Dedifferentiated amniotic fluid mesenchymal stem cell (primary cell): ENCODE measurements at regions not wholly inside any gene's neighbourhood (a gene's known extent, or its start where the extent isn't known, plus 50 kb on each side); places are given as distances from the start of the nearest gene placed in this dataset.

Experiments
- DNase-seq: peaks from one replicate; pipeline ENCODE4 v3.0.0-alpha.2; 2016; ENCODE audit errors: extremely low spot score

DNA sequence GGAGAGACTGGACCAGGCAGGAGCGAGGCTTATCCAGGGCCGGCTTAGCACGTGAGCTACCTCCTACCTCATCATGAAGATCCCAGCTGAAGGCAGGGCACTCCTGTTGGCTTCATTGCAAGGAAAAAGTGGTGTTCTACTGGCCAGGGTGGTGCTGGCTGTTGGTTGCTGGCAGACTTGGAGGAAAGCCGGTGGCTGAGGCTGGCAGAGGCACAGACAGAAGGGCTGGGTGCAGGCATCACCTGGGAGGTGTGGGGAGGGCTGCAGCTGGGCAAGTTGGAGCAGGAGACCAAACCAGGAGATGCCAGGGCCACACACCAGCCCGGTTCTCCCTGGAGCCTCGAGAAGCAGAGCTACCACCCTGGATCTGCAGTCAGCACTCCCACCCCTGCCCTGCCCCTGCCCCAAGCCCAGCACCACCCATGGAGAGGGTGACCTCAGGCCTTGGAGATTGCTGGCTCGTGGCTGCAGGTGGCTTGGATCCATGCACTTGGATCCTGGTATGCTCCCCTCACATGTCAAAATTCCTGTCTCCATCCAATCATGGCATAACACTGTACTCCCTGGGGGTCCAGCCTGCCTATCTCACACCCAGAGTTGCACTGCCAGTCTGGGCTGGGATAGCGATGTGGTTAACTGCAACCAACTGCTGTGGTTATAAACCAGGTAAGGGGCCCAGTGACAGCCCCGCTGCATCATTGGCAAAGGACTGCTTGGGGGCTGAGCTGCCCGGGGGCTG, 49.7 kb downstream of the GLI2 start:
- DNase-seq: no peak

DNA sequence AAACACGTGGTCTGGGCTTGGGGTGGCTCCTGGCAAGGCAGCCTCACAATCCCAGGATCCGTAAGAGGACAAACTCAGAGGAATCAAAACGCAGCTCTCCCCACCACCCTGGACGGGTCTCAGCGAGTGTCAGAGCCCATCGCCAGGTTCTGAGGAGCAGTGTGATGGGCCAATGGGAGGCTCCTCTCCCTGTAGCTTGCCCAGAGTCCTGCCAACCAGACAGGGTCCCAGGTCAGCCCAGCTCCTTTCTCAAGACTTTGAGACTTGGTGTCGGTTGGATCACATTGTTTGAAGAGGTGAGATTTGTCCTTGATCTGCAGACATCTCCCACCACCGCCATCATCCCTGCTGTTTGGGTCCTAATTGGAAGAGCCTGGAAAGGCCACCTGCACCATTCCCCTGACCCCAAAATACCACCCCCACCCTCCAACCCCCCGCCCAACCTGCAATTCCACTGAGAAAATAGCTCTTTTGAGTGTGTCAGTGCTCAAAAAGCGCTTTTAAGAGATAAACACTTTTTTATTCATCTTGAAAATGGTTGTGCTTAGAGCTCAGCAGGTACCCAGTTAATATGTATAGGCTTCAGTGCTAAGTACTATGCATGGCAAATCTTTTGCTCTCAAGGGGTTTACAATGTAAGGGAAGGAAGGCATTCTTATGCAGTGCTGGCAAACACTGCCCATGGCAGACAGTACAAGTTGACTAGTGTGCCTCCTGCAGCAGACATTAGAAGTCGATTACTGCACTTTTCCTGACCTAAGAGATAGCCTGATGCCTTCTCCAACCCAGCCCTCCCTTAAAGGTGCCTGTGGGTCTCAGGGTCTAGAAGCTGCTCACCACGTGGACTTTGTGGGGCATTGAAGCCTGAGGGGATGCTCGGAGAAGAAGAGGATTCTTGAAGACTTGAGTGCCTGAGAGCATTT, 50.6 kb downstream of the GLI2 start:
- DNase-seq: no peak

DNA sequence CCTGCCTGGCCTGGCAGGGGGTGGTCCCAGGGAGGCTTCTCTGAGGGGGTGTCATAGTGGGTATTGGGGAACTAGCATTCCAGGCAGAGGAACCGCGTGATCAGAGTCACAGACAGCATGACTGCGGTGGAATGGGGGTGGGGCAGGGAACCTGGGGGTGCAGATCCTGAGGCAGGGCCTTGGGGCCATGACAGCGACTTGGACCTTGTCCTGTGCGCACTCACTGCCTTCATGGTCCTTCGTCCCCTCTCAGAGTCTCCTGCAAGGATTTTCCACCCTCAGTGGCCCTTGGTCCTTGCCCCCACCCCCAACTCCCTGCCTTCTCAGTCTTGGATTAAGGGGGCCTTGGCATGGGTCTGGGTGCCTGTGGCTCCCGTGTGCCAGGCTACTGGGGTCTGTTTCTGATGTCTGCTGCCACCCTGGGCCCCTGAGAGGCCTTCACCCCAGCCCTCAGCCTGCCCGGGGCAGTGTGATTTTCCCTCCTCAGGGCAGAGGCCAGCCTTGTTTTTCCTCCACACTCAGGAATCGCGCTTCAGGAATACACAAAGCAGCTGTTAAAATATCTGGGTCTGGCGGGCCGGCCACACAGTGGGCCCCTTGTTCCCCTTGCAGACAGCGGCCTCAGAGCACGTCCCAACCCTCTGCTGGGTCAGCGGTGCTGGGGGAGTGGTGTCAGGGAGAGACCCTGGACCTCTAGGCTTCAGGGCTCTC, 51.6 kb downstream of the GLI2 start:
- DNase-seq: no peak

DNA sequence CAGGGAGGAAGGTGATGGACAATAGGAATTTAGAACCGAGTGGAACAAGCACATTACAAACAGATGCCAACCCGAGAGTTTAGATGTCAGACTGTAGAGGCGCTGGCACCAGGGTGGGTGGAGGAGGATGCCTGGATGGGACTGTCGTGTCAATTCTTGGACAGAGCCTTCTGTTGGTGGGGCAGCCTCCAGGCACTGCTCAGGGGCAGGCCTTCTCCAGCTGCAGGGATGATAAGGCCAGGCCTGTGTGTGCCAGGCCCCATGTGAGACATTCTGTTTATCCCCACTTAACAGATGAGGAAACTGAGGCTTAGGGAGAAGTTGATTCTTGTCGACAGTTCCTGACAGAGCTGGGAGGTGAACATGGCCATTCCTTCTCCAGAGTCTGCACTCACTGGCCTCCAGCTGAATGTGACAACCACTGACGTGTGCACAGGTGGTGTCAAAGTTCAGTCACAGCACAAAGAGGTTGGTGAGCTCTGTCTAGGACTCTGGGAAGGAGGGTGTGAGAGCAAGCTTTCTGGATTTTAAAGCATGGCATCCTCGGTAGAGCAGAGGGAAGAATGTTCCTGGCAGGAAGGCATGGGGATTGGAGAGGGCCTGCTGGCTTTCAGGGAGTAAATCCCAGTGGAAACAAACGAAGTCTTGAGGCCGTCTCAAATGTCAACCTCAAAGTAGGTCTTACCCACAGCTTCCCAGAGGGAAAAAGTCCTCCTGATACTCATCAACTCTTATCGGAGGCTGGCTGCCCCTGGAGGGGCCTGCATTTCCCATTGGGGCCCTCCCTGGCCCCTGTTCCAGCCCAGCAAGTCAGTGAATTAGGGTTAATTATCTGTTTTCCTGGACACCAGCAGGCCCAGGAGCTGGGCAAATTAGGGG, 52.4 kb downstream of the GLI2 start:
- DNase-seq: no peak

DNA sequence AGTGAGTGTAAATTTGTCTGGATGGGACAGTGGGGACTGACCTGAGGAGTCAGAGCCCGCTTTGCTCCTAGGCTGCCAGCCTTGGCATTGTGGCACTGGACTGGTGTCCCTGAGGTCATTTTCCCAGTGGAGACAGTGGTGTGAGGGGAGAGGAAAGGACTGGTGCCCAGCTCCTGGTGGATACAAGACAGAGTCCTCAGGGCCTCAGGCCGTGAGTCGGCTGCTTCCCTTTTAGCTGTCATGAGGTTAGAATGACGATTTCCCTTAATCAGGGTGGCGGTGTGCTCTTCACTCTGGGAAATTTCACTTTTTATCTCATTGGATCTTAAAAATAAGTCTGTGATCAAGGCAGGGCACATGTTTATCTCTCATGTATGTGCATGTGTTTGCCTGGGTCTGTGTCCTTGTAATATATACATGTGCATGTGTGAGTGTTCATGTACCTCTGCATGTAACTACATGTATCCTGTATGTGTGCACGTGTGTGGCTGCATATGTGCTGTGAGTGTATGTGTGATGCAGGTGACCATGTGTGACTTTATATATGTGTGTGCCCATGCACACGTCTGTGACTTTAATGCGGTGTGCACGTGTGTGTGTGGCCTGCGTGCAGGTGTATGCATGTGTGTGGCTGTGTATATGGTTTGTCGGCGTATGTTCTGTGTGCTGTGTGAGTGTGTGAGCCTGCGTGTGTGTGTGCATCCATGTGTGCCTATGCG, 55.7 kb downstream of the GLI2 start:
- DNase-seq: no peak

DNA sequence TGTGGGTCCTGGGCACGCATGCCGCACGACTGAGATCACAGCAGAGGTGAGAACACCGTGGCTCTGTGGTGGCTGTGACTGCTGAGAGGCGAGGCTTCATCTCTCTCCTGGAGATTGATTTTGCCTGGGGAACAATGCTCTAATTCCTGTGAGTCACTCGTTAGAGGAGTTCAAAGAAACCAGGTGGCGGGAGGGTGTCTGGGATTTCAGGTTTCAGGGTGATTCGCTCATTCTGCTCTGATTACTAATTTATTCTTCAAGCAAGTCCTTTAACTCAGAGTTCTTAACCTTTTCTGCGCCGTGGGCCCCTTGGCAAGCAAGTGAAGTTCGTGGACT, 56.3 kb downstream of the GLI2 start:
- DNase-seq: no peak

DNA sequence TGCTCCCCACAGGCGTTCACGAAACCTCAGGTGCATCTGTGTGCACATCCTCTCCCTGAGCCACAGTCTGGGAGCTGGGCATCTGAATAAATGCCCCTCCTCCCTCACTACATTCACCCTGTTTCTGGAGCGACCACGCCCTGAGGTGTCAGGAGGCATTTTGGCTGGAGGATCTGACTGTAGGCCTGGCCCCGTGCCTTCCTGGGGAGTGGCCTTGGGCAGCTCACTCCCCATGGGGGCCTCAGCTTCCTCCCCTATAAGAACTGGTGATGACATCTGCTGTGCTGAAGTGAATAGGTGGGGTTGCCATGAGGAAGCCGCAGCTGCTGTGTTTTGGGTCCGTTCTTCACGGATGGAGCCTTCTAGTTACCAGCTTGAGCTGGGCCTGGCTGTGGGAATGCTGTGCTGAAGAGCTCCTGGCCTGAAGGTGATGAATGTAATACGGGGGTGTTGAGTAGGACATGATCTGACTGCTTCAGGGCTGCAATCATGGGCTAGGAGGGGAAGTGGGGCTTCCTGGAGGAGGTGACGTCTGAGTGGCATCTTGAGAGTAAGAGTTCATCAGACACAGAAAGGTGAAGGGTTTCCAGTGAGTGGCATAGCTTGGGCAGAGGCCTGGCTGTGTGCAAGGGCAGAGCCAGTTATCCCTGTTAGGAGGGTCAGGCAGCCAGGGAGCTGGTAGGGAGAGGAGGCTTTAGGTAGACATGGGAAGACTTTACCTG, 58.2 kb downstream of the GLI2 start:
- DNase-seq: no peak

DNA sequence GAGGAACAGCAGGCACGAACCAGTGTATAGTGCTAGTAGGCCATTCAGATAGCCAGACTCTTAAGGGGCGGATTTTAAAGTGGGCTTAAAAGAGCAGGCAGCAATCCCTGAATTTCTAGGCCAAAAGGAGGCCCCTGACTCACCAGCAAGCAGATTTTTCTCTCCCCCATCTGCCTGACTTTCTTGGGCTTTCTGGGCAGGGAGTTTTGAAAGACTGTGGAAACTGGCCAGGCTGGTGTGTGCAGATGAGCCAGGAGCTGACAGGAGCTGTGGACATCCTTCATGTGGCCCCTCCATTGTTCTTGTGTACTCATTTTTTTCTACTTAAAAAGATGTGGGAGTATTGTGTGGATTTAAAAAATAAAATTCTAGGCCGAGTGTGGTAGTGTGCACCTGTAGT, 59.0 kb downstream of the GLI2 start:
- no peak for DNase-seq

DNA sequence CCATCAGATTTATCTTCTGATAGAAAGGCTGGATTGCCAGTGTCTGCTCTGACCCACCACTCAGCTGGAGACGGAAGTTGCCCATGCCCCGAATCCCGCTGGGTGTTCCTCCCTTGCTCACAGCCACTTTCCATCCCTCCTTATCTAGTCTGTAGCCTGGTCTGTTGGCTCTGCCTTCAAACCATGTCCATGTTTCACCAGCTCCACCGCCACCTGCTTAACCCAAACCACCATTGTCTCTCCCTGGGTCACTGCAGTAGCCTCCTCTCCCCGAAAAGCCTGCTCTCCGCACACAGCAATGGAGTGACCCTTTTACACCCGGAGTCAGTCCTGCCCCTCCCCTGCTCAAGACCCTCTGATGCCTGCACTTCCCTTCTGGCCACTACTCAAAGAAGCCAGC, 60.4 kb downstream of the GLI2 start:
- no peak for DNase-seq

DNA sequence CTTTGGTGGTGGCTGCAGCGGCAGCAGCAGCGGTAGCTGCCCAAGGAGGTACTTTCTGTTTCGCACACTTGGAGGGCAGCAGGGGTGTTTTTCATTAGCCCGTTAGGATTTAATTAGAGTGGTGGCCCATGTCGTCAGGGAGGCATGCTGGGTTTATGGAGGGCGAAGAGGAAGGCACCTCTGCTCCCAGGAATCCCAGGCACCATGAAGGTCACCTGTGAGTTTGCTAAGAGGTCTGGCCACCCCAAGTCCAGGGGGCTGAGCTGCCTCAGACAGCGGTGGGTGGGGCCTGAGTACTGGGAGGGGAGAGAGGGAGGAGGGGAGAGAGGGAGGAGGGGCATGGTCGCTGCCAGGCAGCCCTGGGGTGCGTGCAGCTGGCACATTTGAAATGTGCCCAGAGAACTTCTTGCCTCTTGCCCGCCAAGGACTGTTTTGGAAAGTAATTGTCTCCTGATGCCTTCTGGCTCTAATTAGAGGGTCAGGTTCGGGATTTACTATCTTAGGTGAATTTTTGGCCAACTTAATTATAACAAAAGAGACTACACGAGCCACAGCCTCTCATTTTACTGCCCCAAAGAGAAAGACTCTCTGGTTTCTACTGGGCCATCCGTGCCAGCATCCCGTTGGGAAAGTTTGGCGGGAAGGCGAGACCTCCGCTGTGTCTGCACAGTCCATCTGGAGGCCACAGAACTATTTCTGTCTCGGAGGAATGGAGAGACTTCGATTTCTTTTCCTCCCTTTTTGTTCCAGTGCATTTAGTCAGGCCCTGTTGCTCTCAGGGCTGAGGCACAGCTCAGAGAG, 62.0 kb downstream of the GLI2 start:
- no peak for DNase-seq

DNA sequence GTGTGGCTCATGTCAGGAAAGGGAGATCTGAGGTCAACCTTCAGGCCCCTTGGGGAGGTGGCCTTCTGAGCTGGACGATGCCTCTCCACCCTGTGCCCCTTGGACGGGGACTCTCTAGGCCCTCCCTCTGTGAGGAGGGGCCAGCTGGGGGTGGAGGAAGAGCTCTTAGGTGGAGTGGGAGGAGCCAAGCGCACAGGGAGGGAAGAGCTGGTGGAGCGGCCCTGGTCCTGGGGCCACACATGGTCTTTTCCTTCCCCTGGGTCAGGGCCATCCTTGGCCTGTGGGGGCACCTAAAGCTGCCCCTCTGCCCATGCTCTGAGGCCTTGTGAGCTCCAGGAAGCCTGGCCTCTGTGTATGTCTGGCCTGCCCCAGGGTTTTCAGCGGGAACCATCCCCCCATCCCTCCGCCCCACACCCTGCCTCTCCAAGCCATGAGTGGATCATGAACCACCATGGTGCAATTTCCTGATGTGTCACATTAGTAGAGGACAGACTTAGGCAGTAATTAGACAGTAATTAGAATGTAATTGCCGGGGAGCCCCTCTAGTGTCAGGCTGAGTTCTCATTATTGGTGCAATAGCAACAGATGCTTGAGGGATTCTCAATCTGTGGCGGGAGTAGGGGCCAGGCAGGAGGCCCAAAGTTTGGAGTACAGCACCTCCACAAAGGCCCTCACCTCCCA, 63.0 kb downstream of the GLI2 start:
- DNase-seq: no peak

DNA sequence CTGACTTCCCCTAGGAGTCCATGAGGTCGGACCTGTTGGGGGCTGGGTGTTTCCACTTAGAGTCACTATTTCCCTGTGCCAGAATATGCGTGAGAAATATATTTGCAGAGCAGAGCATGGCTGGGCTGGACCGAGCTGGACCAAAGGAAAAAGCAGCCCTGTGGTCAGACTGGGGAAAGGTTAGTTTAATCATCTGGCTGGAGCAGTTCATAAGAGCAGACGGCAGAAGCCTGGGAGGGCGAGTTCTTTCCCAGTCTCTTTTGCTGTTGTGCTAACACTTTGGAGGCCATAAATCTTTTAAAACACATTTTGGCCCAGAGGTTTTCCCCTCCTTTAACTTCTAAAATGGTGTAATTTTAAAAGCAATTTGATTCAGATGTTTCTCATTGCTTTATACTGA, 66.5 kb downstream of the GLI2 start:
- DNase-seq: no peak

DNA sequence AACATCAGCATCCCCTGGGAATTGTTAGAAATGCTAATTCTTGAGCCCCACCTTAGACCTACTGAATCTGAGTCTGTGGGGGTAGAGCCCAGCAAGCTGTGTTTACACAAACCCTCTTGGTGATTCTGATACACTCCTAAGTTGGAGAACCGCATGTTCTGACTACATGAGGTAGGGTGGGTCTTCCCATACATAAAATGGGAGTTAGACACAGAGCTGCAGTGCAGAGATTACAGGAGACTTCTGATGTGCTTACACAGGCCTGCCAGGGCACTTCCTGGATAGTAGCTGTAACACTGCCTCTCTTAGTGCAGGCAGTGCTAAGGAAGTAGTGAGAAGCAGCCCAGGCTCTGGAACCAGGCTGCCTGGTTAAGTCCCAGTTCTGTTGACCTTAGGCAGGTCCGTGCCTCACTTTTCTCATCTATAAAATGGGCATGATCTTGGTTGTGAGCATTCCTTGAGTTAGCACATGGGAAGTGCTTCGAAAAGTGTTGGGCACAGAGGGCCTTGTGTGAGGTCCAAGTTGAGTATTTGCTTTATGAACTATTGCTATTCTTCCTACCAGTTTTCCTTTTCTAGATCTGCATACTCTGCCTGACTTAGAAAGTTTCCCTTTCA, 67.3 kb downstream of the GLI2 start:
- DNase-seq: no peak

DNA sequence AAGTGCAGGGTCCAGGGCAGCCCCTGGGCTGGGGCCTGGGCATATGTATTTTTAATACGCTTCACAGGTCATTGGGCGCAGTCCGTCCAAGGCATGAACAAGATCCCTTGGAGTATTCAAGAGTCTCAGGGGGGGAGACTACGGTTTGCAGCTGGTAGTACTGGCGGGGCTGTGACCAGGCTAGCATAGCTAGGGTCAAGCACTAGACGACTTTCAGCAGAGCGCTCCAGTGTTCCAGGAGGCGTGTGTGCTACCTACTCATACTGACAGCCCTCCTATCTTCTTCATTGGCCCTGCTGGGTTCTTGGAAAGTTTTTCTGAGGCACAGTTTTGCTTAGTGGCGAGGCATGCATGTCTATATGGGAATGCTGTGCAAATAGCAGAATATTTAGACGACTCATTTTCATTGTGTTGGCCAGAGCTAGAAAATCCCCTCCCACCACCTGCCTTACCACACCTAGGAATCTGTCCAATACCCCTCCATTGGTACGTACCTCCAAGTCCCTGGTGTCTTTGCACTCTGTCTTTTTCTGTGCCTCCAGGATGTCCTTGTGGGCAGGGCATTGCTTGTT, 68.2 kb downstream of the GLI2 start:
- no peak for DNase-seq

DNA sequence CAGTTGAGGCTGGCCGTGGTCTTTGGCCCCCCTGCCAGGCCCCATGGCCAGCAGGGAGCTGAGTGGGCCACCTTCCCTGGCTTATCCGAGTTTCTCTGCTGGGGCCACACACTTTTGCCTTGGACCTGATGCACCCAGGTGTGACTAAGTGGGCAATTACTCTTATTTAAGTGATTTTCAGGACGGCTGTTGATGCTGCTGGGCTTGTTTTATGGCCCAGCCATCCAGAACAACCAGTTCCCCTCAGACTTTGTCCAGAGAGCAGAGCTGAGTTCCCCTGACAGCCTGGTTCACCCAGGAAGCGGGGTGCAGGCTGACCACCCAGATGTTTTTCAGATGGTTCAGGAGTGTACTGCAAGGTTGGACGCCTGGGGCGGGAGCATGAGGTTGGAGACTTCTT, 68.8 kb downstream of the GLI2 start:
- DNase-seq: no peak

DNA sequence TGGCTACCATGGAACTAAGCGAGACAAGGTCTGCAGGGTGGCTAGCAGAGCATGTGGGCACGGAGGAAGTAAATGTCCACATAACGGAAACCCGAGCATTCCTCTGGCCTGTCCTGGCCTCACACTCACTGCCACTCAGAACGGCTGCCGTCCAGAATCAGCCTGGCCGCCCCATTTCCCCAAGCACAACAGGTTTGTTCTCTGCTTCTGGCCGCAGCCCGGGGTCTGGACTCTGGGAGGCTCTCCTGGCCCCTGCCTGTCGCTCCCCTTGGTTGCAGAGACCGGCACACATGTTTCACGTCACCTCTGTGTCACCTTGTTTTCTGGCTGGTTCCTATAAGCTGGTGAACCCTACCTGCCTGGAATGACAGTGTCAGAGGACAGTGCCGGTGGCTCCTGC, 69.3 kb downstream of the GLI2 start:
- no peak for DNase-seq

DNA sequence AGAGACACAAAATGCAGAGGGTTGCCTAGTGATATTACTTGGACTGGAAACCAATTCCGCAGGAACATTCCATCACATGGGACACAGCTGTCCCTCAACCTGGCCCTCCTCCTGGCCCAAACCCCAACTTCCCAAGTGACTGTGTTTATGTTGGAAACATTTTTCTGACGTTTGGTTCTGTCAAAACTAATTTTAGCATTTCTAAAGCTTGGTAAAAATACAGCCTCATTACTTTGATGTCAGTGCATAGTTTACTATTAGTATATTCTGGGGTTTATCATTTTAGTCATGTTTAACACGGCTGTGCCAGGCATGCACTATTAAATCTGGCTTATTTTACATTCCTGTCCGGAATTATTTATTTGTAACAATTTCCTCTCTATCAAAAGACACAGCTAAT, 69.9 kb downstream of the GLI2 start:
- DNase-seq: no peak

DNA sequence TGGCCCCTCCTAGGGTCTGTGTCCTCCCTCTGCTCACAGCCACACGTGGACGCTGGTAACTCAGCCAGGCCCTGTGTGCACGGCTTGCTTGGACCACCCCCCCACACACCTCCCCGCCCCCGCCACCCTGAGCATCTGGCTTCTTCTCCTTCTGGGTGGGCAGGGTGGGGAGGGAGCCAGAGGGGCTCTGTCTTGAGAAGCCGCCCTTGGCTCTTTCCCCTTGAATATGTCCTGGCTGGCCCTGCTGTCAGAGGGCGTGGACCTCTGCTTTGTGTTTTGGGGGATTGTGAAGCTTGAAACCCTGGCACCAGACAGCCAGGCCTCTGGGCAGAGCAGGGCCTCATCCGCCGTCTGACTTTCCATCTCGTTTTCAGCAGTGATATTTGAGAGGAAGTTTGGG, 72.1 kb downstream of the GLI2 start:
- DNase-seq: no peak
